ENCODE measurements at regions not wholly inside any gene's neighbourhood (a gene's known extent, or its start where the extent isn't known, plus 50 kb on each side); places are given as distances from the start of the nearest gene placed in this dataset.

DNA sequence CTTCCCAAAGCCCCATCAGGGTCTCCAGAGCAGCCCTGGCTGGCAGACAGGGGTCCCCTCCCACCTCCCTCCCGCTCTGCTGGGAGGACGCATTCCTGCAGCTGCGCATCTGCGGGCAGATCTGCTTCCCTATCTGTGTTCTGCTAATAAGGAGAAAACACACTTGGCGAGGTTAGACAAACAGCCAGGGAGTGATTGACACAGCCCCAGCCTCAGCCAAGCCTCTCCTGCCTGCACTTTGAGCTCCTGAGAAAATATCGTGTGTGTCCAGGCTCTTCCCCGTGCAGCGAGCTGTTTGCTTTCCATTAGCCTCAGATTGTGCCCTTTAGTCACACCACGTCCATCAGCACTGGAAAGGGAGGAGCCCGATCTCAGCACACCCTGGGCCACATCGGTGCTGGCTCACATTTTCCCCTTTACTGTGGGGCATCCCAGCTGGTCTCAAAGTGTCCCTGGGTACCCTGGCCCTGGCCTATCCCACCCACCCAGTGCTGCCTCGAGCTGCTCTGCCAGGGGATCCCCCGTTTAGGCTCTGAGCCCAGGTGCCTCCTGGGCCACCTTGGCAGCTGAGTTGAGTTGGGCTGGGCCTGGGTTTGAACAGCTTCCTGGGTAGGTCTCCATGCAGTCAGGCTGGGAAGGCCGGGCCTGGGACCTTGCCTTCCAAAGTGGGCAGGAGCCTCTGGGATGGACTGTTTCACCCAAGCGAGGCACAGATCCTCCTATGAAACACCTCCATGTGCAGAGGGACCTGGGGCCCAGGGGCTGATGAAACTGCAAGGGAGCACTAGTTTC is 61.1 kb downstream of the BARX1 start:
- Mint-ChIP-seq H3K27ac (peak overlapping the region; percentile 74), H3K4me3 (no peak overlapping the region), H3K27me3 (ENCODE audit: low read depth, poor library complexity) (peaks cover 27% of the 10 kb centered on the region), H3K4me1 (no peaks in the 10 kb centered on the region), H3K36me3 (ENCODE audit: low read depth) (no peaks in the 10 kb centered on the region), H3K9me3 (peaks cover 34% of the 10 kb centered on the region)
- DNase-seq = peak; percentile 2
- TF ChIP-seq, protein P1, sequence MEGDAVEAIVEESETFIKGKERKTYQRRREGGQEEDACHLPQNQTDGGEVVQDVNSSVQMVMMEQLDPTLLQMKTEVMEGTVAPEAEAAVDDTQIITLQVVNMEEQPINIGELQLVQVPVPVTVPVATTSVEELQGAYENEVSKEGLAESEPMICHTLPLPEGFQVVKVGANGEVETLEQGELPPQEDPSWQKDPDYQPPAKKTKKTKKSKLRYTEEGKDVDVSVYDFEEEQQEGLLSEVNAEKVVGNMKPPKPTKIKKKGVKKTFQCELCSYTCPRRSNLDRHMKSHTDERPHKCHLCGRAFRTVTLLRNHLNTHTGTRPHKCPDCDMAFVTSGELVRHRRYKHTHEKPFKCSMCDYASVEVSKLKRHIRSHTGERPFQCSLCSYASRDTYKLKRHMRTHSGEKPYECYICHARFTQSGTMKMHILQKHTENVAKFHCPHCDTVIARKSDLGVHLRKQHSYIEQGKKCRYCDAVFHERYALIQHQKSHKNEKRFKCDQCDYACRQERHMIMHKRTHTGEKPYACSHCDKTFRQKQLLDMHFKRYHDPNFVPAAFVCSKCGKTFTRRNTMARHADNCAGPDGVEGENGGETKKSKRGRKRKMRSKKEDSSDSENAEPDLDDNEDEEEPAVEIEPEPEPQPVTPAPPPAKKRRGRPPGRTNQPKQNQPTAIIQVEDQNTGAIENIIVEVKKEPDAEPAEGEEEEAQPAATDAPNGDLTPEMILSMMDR (IDR thresholded peaks at IDR 0.05) = no peak

DNA sequence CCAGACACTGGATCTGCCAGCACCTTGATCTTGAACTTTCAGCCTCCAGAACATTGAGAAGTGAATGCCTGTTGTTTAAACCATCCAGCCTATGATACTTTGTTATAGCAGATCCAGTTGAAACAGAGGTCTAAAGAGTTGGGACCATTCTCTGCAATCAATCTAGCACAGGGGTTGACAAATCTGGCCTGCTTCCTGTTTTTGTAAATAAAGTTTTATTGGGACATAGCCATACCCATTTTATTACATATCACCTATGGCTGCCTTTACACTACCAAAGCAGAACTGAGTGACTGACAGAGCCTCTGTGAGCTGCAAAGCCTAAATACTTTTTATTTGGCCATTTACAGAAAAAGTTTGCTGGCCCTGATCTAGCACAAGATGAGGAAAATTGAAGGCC is 62.0 kb downstream of the BARX1 start:
- TF ChIP-seq, protein P1 (IDR thresholded peaks at IDR 0.05) = no peak
- Mint-ChIP-seq H3K4me1 (no peaks in the 10 kb centered on the region), H3K9me3 (peaks cover 34% of the 10 kb centered on the region)

DNA sequence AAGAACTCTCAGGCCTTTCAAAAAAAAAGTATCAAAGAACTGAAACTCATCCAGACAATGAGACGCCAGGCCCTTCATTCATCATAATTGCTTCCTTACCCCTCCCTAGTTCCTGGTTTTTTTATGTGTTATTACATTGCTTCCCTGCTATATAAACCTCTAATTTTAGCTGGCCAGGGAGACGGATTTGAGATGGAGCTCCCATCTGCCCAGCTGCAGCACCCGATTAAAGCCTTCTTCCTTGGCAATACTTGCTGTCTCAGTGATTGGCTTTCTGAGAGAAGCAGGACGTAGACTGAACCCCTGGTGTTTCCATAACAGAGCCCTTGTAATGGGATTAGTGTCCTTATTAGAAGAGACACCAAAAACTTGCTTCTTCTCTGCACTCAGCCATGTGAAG is 62.4 kb downstream of the BARX1 start:
- no peak for DNase-seq
- TF ChIP-seq, protein P1 (IDR thresholded peaks at IDR 0.05) = no peak
- no peak overlapping the region for H3K27ac Mint-ChIP-seq
- H3K4me3 Mint-ChIP-seq = no peak overlapping the region
- H3K9me3 Mint-ChIP-seq = peaks cover 34% of the 10 kb centered on the region
- no peaks in the 10 kb centered on the region for H3K4me1 Mint-ChIP-seq
- H3K27me3 Mint-ChIP-seq (ENCODE audit: low read depth, poor library complexity) = peaks cover 38% of the 10 kb centered on the region
- no peaks in the 10 kb centered on the region for H3K36me3 Mint-ChIP-seq (ENCODE audit: low read depth)

More for the DNA sequence above, 62.0 kb downstream of the BARX1 start:
- DNase-seq = no peak
- H3K4me3 Mint-ChIP-seq = no peak overlapping the region
- no peak overlapping the region for H3K27ac Mint-ChIP-seq
- peaks cover 36% of the 10 kb centered on the region for H3K27me3 Mint-ChIP-seq (ENCODE audit: low read depth, poor library complexity)
- H3K36me3 Mint-ChIP-seq (ENCODE audit: low read depth) = no peaks in the 10 kb centered on the region

DNA sequence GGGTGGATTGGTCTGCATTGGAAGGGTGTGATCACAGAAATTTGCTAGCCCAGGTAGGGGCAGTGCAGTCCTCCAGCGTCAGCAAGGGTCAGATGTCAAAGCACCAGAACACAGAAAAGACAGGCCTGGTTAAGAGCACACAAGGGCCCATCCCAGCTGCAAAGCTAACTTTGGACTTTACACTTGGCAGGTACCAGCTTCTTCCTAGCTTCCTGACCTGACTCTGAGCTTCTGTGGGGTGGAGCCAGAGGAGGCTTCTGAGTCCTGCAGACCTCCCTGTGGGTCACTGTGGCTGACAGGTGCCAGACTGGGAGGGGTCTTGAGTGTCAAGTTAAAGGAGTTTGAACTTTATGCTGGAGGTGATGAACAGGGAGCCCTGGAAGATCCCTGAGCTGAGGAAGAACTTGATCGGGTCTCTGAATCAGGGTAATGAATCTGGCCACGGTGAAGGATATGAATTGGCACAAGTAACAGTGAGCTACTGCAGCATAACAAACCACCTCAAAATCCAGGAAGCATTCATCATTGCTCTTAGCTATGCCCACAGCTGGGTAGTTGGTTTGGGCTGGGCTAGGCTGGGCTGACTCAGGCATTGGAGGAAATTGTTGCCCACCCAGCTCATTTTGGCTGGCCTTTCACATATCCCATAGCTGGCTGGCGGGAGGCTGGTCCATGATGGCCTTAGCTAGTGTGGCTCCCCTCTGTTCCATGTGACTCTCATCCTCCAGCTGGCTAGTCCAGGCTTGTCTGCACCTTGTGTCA is 63.4 kb downstream of the BARX1 start:
- Mint-ChIP-seq H3K36me3 (ENCODE audit: low read depth) (no peaks in the 10 kb centered on the region), H3K27ac (no peak overlapping the region), H3K4me3 (no peak overlapping the region), H3K4me1 (peaks cover 7% of the 10 kb centered on the region), H3K9me3 (peaks cover 34% of the 10 kb centered on the region), H3K27me3 (ENCODE audit: low read depth, poor library complexity) (peaks cover 38% of the 10 kb centered on the region)
- TF ChIP-seq, protein P1 (IDR thresholded peaks at IDR 0.05) = no peak
- DNase-seq = no peak

DNA sequence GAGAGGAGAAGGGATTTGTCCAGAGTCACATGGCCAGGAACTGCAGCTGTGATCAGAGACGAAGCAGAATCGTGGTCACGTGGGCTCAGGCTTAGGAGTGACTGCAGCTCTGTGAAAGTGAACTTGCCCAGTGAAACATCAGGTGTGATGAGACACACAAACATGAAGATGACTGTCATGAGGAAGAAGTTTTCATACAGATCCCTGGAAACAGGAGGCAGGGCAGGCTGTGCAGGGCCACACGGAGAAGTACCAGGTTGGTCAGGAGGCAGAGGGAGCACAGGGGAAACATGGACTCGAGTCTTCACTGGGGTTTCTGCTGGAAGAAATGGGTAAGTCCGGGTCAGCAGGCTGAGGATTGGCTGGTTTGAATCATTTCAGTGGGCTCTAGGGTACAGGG is 64.1 kb downstream of the BARX1 start:
- Mint-ChIP-seq H3K4me3 (no peak overlapping the region), H3K9me3 (peaks cover 34% of the 10 kb centered on the region), H3K27me3 (ENCODE audit: low read depth, poor library complexity) (peaks cover 38% of the 10 kb centered on the region), H3K4me1 (peaks cover 9% of the 10 kb centered on the region), H3K27ac (no peak overlapping the region), H3K36me3 (ENCODE audit: low read depth) (no peaks in the 10 kb centered on the region)
- TF ChIP-seq, protein P1 (IDR thresholded peaks at IDR 0.05) = no peak
- no peak for DNase-seq
